LNCAP (cell line): ENCODE measurements at regions not wholly inside any gene's neighbourhood (a gene's known extent, or its start where the extent isn't known, plus 50 kb on each side); places are given as distances from the start of the nearest gene placed in this dataset.

Experiments used
- TF ChIP-seq, protein P1 (sequence below): fragments of 450-650 bp; IDR thresholded peaks from 2 replicates; pipeline ENCODE4 v1.5.1; 2017; ENCODE audit warnings: mild to moderate bottlenecking

DNA sequence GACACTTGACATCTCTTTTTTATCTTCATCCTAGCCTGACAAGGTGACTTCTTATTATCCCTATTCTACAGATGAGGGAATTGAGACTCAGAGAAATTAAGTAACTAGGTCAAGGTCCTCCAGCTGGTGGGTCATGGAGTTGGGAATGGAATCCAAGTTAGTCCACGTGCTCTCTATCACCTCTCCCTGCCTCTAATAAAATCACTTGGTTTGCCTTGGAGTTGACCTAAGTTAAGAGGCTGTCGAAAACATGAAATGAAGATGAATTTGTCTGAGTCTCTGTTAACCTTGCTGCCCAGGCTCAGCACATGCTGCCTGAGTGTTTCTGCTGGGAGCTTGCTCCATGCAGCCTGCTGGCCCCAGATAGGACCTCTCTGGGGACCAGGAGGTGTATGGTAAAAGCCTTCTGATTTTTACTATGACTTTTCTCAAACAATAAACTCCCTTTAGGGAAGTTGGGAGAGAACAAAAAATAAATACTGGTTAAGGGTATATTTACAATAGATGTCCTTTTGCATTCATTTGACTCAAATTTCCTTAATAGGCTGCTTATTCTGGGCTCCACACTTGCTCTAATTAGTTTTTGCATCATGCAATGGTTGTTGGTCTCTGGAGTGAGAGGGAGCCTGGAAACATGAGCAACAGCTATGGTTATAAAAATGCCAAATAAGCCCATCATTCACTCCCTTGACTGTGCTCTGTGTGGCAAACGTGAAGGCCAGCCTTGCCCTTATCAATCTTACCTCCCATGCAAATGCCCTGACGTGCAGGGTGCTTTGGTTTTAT lies 61.6 kb upstream of the DHX15 start:
- TF ChIP-seq, protein P1, sequence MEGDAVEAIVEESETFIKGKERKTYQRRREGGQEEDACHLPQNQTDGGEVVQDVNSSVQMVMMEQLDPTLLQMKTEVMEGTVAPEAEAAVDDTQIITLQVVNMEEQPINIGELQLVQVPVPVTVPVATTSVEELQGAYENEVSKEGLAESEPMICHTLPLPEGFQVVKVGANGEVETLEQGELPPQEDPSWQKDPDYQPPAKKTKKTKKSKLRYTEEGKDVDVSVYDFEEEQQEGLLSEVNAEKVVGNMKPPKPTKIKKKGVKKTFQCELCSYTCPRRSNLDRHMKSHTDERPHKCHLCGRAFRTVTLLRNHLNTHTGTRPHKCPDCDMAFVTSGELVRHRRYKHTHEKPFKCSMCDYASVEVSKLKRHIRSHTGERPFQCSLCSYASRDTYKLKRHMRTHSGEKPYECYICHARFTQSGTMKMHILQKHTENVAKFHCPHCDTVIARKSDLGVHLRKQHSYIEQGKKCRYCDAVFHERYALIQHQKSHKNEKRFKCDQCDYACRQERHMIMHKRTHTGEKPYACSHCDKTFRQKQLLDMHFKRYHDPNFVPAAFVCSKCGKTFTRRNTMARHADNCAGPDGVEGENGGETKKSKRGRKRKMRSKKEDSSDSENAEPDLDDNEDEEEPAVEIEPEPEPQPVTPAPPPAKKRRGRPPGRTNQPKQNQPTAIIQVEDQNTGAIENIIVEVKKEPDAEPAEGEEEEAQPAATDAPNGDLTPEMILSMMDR = no peak

- TF ChIP-seq, protein P1 = no peak
These were observed 62.6 kb upstream of the DHX15 start for GRCh38 chr4:24646798-24647460.

DNA sequence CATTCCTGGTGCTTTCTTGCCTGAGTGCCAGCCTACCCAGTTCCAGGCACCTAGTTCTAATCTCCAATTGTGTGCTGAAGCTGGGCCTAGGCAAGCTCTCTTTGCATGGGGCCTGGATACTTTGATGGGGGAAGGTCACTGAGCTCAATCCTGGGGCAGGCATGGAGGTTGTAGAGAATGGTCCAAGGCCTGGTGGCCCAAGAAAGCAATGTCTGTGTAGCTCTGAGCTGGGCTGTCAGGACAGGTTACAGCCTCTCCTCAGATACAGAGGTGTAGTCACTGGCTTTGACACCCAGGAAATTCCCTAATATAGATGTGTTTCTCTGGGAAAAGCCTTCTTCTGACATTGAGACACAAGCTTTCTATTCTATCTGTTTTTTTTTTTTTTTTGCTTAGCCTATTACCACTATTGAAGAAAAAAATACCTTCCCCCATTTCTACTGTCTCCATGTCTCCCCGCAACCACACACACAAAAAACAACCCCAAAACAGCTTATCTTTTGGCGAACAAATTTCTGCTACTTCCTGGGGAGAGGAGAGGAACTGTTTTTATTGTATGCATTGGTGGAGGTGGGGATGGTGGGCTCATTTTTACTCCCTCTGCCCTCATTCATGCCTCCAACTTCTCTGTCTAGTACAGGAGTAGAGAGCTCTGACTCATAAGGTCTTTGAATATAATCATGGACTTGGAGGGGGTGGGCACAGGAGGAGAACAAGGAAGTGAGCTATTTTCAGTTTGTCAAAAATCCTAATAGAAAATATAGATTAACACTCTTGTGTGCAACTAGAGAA lies 66.7 kb upstream of the DHX15 start:
- TF ChIP-seq, protein P1 = no peak

GRCh38 chr4:24655326-24655725 lies 71.0 kb upstream of the DHX15 start:
- TF ChIP-seq, protein P1 = no peak

- TF ChIP-seq, protein P1 = no peak
These were observed 71.6 kb upstream of the DHX15 start for GRCh38 chr4:24655971-24656370.

- TF ChIP-seq, protein P1 = no peak
These were observed 72.6 kb upstream of the DHX15 start for GRCh38 chr4:24656906-24657305.

DNA sequence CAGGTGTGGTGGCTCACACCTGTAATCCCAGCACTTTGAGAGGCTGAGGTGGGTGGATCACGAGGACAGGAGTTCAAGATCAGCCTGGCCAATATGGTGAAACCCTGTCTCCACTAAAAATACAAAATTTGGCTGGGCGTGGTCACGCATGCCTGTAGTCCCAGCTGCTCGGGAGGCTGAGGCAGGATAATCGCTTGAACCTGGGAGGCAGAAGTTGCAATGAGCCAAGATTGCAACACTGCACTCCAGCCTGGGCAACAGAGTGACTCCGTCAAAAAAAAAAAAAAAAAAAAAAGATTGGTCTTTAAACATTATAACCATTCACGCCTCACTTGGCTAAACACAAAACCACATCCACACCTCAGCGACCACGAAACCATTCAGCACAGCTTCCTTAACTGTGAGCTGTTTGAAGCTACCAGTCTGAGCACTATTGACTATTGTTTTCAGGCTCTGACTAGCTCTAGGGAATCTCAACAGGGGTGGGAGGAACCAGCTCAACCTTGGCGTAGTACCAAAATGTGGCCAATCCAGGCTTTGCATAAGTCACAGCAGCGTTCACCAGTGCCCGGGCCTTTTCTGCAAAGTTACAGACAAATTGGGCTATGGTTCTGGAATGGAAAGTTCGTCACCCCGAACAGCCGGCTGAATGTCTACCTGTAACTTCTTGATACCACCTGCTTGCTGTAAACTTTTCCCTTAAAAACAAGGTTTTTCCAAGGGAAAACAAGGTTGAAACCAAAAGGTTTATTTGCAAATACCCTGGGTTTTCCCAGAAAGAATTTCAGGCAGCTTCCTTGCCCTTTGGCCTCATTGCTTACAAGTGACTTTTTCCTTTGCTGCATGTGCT lies 73.6 kb upstream of the DHX15 start:
- TF ChIP-seq, protein P1 = no peak
